OCI-LY1 (cell line): ENCODE measurements at regions not wholly inside any gene's neighbourhood (a gene's known extent, or its start where the extent isn't known, plus 50 kb on each side); places are given as distances from the start of the nearest gene placed in this dataset.

Experiments
- H2AFZ ChIP-seq: fragments of 200-600 bp; sonication (generic), shearing (Covaris generic); 2 replicates; pipeline ENCODE4 v1.6.0; 2014; ENCODE audit warnings: antibody characterized with exemption, mild to moderate bottlenecking, low read length
- H3F3A ChIP-seq: fragments of 200-600 bp; sonication (generic), shearing (Covaris generic); 2 replicates; pipeline ENCODE4 v1.6.0; 2014; ENCODE audit warnings: mild to moderate bottlenecking, antibody characterized with exemption, low read length, moderate library complexity; ENCODE audit not compliant: insufficient read depth
- H3K27ac ChIP-seq: fragments of 200-600 bp; sonication (generic); 2 replicates; pipeline ENCODE4 v1.5.1; 2014; ENCODE audit warnings: low read length, mixed run types, mild to moderate bottlenecking, low read depth; ENCODE audit not compliant: poor library complexity, severe bottlenecking
- H3K27me3 ChIP-seq: fragments of 200-600 bp; sonication (generic); 2 replicates; pipeline ENCODE4 v1.6.0; 2014; ENCODE audit warnings: antibody characterized with exemption, mild to moderate bottlenecking, low read length, moderate library complexity; ENCODE audit not compliant: insufficient read depth
- H3K36me3 ChIP-seq: fragments of 200-600 bp; sonication (generic); 2 replicates; pipeline ENCODE4 v1.6.1; 2014; ENCODE audit warnings: mild to moderate bottlenecking, antibody characterized with exemption, low read length, moderate library complexity, mixed read lengths; ENCODE audit not compliant: insufficient read depth
- H3K4me1 ChIP-seq: fragments of 200-600 bp; sonication (generic); 2 replicates; pipeline ENCODE4 v1.5.1; 2014; ENCODE audit warnings: mild to moderate bottlenecking, low read length, moderate library complexity; ENCODE audit not compliant: insufficient read depth, severe bottlenecking
- H3K4me2 ChIP-seq: fragments of 200-600 bp; sonication (generic), shearing (Covaris generic); 2 replicates; pipeline ENCODE4 v1.6.1; 2014; ENCODE audit warnings: low read length
- H3K4me3 ChIP-seq: fragments of 200-600 bp; sonication (generic); 2 replicates; pipeline ENCODE4 v1.5.1; 2014; ENCODE audit warnings: low read length, low read depth, mild to moderate bottlenecking, mixed read lengths; ENCODE audit not compliant: poor library complexity, severe bottlenecking
- H3K79me2 ChIP-seq: fragments of 200-600 bp; shearing (Covaris generic); 2 replicates; pipeline ENCODE4 v1.6.1; 2016; ENCODE audit warnings: mixed run types, low read length, mixed read lengths; ENCODE audit not compliant: insufficient read depth
- H3K9ac ChIP-seq: fragments of 200-600 bp; sonication (generic), shearing (Covaris generic); 2 replicates; pipeline ENCODE4 v1.6.1; 2014; ENCODE audit warnings: mild to moderate bottlenecking, low read length, mixed read lengths
- H3K9me2 ChIP-seq: fragments of 200-600 bp; sonication (generic), shearing (Covaris generic); 2 replicates; pipeline ENCODE4 v1.6.1; 2014; ENCODE audit warnings: low read depth, mild to moderate bottlenecking, low read length, mixed read lengths
- H3K9me3 ChIP-seq: fragments of 200-600 bp; shearing (Covaris generic); 2 replicates; pipeline ENCODE4 v1.6.1; 2014; ENCODE audit warnings: low read length, mixed read lengths
- H4K20me1 ChIP-seq: fragments of 200-600 bp; sonication (generic), shearing (Covaris generic); 2 replicates; pipeline ENCODE4 v1.6.0; 2016; ENCODE audit warnings: mild to moderate bottlenecking, low read length; ENCODE audit not compliant: insufficient read depth
- CTCF ChIP-seq: fragments of 200-600 bp; sonication (generic), shearing (Covaris generic); IDR thresholded peaks from 2 replicates; pipeline ENCODE4 v1.5.1; 2017; ENCODE audit warnings: mild to moderate bottlenecking, antibody characterized with exemption, low read length, moderate library complexity, mixed read lengths
- EZH2 ChIP-seq: fragments of 200-600 bp; sonication (generic), shearing (Covaris generic); IDR thresholded peaks from 2 replicates; pipeline ENCODE4 v1.8.0; 2017; ENCODE audit warnings: borderline replicate concordance, mixed run types, mild to moderate bottlenecking, antibody characterized with exemption, low read length, moderate library complexity, mixed read lengths

- Histone ChIP-seq H3K9me3 (no peaks in the 10 kb centered on the region), H4K20me1 (no peaks in the 10 kb centered on the region), H3K9me2 (no peaks in the 10 kb centered on the region), H3K9ac (no peak overlapping the region), H2AFZ (no peak overlapping the region), H3F3A (no peaks in the 10 kb centered on the region), H3K4me2 (no peak overlapping the region), H3K4me1 (no peaks in the 10 kb centered on the region), H3K27ac (no peak overlapping the region), H3K27me3 (no peaks in the 10 kb centered on the region), H3K4me3 (no peak overlapping the region), H3K79me2 (no peaks in the 10 kb centered on the region), H3K36me3 (no peaks in the 10 kb centered on the region)
- TF ChIP-seq EZH2 (no peak), CTCF (no peak)
These were observed 600.9 kb upstream of the FAM98A start for GRCh38 chr2:34199971-34200370.

- no peak for TF ChIP-seq CTCF
- no peak for TF ChIP-seq EZH2
- Histone ChIP-seq H3K27ac (no peak overlapping the region), H3K9me2 (no peaks in the 10 kb centered on the region), H3K9ac (no peak overlapping the region), H3F3A (no peaks in the 10 kb centered on the region), H3K4me2 (no peak overlapping the region), H3K27me3 (no peaks in the 10 kb centered on the region), H3K79me2 (no peaks in the 10 kb centered on the region), H4K20me1 (no peaks in the 10 kb centered on the region), H2AFZ (no peak overlapping the region), H3K9me3 (no peaks in the 10 kb centered on the region), H3K36me3 (no peaks in the 10 kb centered on the region), H3K4me3 (no peak overlapping the region), H3K4me1 (no peaks in the 10 kb centered on the region)
These were observed 594.1 kb upstream of the FAM98A start for GRCh38 chr2:34193164-34193563.

GRCh38 chr2:34188464-34189303, 589.6 kb upstream of the FAM98A start:
- TF ChIP-seq CTCF (no peak), EZH2 (no peak)
- no peak overlapping the region for H2AFZ ChIP-seq
- no peaks in the 10 kb centered on the region for H3K79me2 ChIP-seq
- no peak overlapping the region for H3K4me3 ChIP-seq
- H3K9me2 ChIP-seq: no peaks in the 10 kb centered on the region
- no peaks in the 10 kb centered on the region for H4K20me1 ChIP-seq
- no peak overlapping the region for H3K27ac ChIP-seq
- H3K9ac ChIP-seq: no peak overlapping the region
- H3K36me3 ChIP-seq: no peaks in the 10 kb centered on the region
- H3K27me3 ChIP-seq: no peaks in the 10 kb centered on the region
- no peaks in the 10 kb centered on the region for H3K4me1 ChIP-seq
- H3K4me2 ChIP-seq: no peak overlapping the region
- H3K9me3 ChIP-seq: no peaks in the 10 kb centered on the region
- no peaks in the 10 kb centered on the region for H3F3A ChIP-seq
